NAMALWA (cell line): ENCODE measurements at regions not wholly inside any gene's neighbourhood (a gene's known extent, or its start where the extent isn't known, plus 50 kb on each side); places are given as distances from the start of the nearest gene placed in this dataset.
"Not testable (repeated sequence)": the region's sequence is repeated elsewhere in the genome, so short reads cannot be mapped to it uniquely, and the experiment has no call there.

ENCODE experiments used
- DNase-seq: peaks from one replicate; pipeline ENCODE4 v3.0.0-alpha.2; 2015; ENCODE audit warnings: low spot score

DNA sequence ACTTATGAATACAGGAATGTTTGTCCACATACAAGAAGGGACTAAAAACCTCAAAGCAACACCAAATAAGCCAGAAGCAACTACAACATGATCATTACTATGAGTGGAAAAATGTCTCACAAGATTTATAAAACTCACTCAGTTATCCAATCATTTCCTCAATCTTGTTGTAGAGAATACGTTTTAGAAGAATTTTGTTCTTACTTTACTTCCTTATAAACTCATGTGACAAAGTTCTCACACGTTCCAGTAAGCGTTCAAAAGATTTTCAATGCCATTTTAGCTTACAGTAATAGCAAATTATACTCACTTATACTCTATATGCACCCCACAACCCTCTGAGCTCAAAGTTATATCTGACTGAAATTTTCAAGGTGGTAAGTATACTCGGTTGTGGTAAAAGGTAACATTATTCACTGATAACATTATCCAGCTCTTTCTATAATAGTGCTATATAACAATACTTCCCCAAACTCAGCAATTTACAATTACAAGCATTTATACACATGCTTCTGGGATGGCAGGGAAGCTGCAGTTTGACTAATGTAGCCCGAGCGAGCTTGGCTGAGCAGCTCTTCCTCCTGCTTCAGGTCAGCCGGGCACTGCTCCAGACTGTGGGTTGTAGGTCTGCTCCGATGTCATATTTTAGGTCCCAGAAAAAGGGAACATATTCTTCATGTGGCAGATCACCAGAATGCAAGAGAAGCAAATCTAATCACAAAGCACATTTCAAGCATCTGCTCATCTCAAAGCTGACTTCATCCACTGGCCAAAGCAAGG is 226.3 kb downstream of the RCHY1 start:
- no peak for DNase-seq

GRCh38 chr4:75285837-75286236 is 228.4 kb downstream of the RCHY1 start:
- DNase-seq = no peak

DNA sequence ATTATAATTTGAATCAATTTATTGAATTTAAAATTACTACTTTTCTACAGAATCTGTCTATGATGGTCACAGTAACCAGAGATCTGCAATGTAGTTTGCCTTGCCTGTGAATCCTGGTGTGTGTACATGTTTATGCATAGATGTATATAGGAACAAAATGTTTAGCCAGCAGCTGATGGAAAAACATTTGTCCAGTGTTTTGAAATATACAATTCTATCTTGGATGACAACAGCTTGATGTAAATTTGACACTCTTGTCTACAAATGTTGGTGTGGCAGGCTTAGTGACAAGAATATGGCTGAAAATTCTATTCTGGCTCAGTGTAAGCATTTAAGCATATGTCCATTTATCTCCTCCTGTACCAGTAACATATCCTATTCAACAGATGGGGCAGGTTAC is 229.4 kb downstream of the RCHY1 start:
- no peak for DNase-seq

DNA sequence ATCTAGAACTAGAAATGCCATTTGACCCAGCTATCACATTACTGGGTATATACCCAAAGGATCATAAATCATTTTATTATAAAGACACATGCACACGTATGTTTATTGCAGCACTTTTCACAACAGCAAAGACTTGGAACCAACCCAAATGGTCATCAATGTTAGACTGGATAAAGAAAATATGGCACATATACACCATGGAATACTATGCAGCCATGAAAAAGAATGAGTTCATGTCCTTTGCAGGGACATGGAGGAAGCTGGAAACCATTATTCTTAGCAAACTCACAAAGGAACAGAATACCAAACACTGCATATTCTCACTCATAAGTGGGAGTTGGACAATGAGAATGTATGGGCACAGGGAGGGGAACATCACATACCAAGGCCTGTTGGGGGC is 233.7 kb downstream of the RCHY1 start:
- DNase-seq = not testable (repeated sequence)

DNA sequence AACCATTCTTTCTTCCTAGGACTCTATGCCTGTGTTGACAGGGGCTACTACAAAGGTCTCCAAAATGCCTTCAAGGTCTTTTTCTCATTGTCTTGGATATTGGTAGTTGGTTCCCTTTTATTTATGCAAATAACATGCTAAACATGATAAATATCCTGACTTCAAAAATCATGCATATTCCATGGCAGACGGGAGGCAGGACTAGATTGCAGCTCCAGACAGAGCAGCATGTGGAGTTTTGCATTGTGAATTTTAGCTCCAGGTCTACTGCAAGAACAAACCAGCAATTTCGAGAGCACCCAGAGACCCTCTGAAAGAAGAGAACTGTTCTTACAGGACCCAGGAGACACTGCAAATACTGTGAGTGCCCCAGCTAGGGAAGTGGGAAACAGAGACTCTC is 254.9 kb downstream of the RCHY1 start:
- no peak for DNase-seq

DNA sequence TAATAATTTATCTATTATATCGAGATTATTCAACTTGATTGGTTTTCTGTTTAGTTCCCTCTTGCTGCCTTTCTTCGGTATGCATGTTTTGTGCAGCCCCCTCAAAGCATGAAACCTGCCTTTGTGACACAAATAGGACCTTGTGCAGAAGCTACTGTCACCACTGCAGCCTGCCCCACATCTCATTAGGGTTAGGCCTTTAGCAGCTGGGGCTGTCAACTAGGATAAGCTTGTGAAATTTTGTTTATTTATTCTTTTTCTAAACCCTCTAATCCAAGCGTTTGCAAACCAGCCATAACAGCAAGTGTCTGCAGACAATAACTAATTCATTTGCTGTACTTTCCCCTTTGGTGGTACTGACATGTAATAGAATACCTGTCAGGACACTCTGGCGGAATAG is 258.9 kb downstream of the RCHY1 start:
- DNase-seq = no peak

GRCh38 chr4:75254745-75255144 is 259.5 kb downstream of the RCHY1 start:
- no peak for DNase-seq

DNA sequence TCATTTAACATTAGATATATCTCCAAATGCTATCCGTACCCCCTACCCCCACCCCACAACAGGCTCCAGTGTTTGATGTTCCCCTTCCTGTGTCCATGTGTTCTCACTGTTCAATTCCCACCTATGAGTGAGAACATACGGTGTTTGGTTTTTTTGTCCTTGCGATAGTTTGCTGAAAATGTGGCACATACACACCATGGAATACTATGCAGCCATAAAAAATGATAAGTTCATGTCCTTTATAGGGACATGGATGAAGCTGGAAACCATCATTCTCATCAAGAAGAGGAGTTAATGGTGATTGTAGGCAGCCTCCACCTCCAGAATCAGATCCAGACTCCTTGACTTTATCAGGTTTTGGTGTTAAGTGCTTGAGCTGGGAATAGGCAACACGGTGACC is 261.1 kb downstream of the RCHY1 start:
- DNase-seq = not testable (repeated sequence)

DNA sequence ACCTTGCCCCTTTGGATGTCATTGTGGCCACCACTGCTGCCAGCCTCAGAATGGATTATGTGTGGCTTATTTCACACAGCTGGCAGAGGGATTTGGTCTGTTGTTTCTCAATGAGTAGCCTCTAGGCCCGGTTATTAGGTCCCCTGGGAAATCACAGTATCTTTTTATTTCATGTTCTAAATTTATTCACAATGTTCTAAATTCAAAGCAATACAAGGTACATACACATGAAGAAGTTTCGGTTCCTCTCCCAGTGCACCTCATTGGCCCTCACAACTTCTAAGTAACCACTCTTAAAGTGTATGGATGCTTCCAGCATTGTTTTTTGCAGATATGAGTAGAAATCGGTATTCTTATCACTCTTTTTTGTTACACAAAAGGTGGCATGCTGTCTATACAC is 262.7 kb downstream of the RCHY1 start:
- DNase-seq = peak; percentile 11

DNA sequence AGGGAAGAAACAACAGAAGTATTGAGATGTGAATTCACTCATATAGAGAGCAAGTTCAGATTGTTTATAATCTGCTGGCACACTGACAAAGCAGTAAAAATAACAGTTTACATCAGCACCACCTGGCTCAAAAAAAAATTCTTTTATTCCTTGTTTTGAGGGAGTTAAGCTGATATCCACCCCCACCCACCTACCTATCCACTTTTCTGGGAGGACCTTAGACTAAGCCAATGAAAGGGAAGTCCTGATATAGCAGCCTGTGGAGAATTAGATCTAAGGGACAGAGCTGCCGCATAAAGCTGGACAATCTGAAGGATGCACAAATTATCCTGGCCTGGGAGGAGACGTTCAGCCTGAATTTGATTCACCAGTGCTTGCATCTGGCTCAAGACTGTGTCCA is 264.5 kb downstream of the RCHY1 start:
- no peak for DNase-seq

DNA sequence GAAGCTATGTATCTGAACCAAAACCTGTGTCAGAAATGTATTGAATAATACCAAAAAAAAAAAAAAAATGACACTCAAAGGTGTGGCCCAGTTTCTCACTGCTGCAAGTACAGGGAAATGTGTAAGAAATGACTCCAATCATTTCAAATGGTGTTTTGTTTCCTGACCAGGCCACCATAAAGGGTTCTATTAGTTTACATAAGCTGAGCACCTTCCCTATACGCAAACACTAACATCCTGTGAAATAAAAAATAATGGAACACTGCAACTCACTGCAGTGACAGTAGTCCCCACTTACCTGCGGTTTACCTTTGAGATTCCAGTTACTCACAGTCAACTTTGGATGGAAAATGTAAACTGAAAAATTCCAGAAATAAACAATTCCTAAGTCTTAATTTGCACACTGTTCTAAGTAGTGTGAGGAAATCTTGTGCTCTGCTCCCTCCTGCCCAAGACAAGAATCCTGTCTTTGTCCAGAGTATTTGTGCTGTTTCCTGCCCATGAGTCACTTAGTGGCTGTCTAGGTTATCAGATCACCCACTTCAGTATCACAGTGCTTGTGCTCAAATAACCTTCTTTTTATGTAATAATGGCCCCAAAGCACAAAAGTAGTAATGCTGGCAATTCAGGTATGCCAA is 265.3 kb downstream of the RCHY1 start:
- DNase-seq = no peak

DNA sequence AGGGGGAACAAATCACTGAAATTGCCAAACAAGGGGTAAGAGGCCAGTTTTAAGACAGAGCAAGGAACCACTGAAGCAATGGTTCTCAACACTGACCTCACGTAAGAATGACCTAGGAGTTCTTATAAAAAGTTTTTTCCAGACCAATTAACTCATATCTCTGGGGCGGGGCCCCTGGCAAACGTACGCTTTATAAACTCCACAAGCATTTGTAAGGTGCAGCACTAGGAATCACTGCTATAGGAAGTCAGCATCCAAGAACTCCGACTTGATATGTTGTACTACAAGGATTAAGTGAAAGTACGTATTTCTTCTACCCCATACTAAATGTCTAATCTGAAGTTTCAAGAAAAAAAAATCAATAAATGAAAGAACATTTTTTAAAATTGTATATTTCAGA is 269.9 kb downstream of the RCHY1 start:
- no peak for DNase-seq

GRCh38 chr4:75243570-75243969 is 270.6 kb downstream of the RCHY1 start:
- no peak for DNase-seq

GRCh38 chr4:75235359-75235951 is 278.7 kb downstream of the RCHY1 start:
- no peak for DNase-seq

DNA sequence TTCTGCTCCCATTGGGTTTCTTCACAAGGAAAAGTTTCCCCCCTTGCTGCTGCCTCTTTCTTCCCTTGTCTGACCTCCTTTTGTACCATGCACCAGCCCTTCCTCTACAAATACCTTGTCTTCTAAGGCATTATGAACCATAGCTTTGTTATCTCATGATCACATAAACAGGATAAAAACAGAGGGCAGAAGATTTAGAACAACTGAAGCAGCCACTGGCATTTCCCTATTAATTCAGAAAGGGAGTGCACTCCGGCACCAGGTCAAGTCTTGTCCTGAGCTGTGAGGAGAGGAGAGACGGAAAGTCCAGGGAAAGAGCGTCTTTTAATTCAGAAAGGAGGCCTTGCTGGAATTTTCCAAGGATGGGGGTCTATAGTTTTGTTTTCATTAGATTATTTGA is 281.7 kb downstream of the RCHY1 start:
- no peak for DNase-seq

GRCh38 chr4:75229806-75230570 is 284.2 kb downstream of the RCHY1 start:
- no peak for DNase-seq

DNA sequence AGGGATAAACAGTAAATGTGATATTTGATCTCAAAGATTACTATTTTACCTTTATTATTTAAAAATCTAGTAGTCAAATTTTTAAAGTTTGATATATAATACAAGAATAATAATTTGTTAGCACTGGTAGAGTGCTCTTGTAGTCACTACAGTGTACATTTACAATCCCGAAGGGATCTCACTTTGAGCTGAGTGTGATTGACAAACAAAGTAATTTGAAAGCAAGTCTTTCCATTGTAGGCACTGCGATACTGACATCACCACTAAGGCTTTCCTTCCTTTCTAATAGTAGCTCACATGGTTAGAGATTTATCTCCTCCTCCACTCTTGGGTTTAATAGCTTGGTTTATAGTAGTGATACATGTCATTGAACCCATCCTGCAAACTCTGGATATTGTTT is 280.6 kb downstream of the PARM1 start:
- no peak for DNase-seq

GRCh38 chr4:75211422-75211821 is 278.5 kb downstream of the PARM1 start:
- no peak for DNase-seq

- no peak for DNase-seq
Measured at GRCh38 chr4:75207902-75208301, 275.0 kb downstream of the PARM1 start.

- no peak for DNase-seq
Measured at GRCh38 chr4:75195111-75195510, 262.2 kb downstream of the PARM1 start.

- no peak for DNase-seq
Measured at GRCh38 chr4:75194180-75194579, 261.3 kb downstream of the PARM1 start.

GRCh38 chr4:75192182-75192581 is 259.3 kb downstream of the PARM1 start:
- DNase-seq = not testable (repeated sequence)
